Naive thymus-derived CD4-positive, alpha-beta T cell (primary cell): ENCODE measurements at regions not wholly inside any gene's neighbourhood (a gene's known extent, or its start where the extent isn't known, plus 50 kb on each side); places are given as distances from the start of the nearest gene placed in this dataset.
"Not testable (repeated sequence)": the region's sequence is repeated elsewhere in the genome, so short reads cannot be mapped to it uniquely, and the experiment has no call there.

Experiments
- ATAC-seq: fragments of 150-1000 bp; cut with Tn5 transposase; 2 replicates; pipeline ENCODE4 v1.10.0; 2021; ENCODE audit warnings: mild to moderate bottlenecking, moderate library complexity
- CTCF ChIA-PET: fragments of 350-600 bp; sonication (Branson Sonifier 250); formaldehyde crosslinking; loops from one replicate; lab custom pipeline; 2021; ENCODE audit warnings: antibody characterized with exemption; lab: Charles Lee
- POLR2A ChIA-PET: fragments of 350-600 bp; sonication (Branson Sonifier 250); formaldehyde crosslinking; loops from one replicate; lab custom pipeline; 2021; ENCODE audit warnings: antibody characterized with exemption, inconsistent platforms; lab: Charles Lee
- DNase-seq, 9 donors: peaks; one replicate each; pipeline versions ENCODE4 v3.0.0 to v3.0.0-alpha.2; 2020 to 2022; ENCODE audit warnings: mixed read lengths in 1 of 9
- H3K27ac ChIP-seq: one replicate; pipeline ENCODE4 v1.7.0; 2013; ENCODE audit warnings: mild to moderate bottlenecking, low read depth, low read length, moderate library complexity
- H3K27me3 ChIP-seq, 2 donors: one replicate each; pipeline ENCODE4 v1.7.0; 2013; ENCODE audit warnings: low read length in 2 of 2, mild to moderate bottlenecking in 2 of 2, moderate library complexity in 2 of 2; ENCODE audit not compliant: control insufficient read depth in 2 of 2, insufficient read depth in 2 of 2
- H3K36me3 ChIP-seq, 3 experiments: 1 replicate in 2 of 3; 2 replicates in 1 of 3; pipeline ENCODE4 v1.7.0; 2013; ENCODE audit warnings: low read length in 3 of 3, mild to moderate bottlenecking in 3 of 3, moderate library complexity in 1 of 3; ENCODE audit not compliant: insufficient read depth in 3 of 3, control insufficient read depth in 2 of 3
- H3K4me1 ChIP-seq, 2 donors: one replicate each; pipeline ENCODE4 v1.7.0; 2013; ENCODE audit warnings: low read length in 2 of 2, mild to moderate bottlenecking in 2 of 2, moderate library complexity in 1 of 2; ENCODE audit not compliant: control insufficient read depth in 2 of 2, insufficient read depth in 2 of 2
- H3K4me3 ChIP-seq: 2 replicates; pipeline ENCODE4 v1.7.0; 2013; ENCODE audit warnings: mild to moderate bottlenecking, low read length
- H3K9me3 ChIP-seq, 3 experiments: 1 replicate in 2 of 3; 2 replicates in 1 of 3; pipeline ENCODE4 v1.7.0; 2013; ENCODE audit warnings: low read length in 3 of 3; ENCODE audit not compliant: control insufficient read depth in 2 of 3
- H3K27ac Mint-ChIP-seq, 9 donors: one replicate each; pipeline ENCODE4 v1.8.0; 2020 to 2022; ENCODE audit warnings: mixed read lengths in 9 of 9, mild to moderate bottlenecking in 8 of 9, moderate library complexity in 5 of 9, inconsistent platforms in 2 of 9
- H3K27me3 Mint-ChIP-seq, 5 donors: one replicate each; pipeline ENCODE4 v1.8.0; 2021 to 2022; ENCODE audit warnings: mixed read lengths in 5 of 5, mild to moderate bottlenecking in 1 of 5
- H3K36me3 Mint-ChIP-seq, 5 donors: one replicate each; pipeline ENCODE4 v1.8.0; 2020 to 2022; ENCODE audit warnings: mixed read lengths in 5 of 5, mild to moderate bottlenecking in 3 of 5, inconsistent platforms in 1 of 5
- H3K4me1 Mint-ChIP-seq, 7 donors: one replicate each; pipeline ENCODE4 v1.8.0; 2020 to 2022; ENCODE audit warnings: mixed read lengths in 7 of 7, mild to moderate bottlenecking in 3 of 7, inconsistent platforms in 1 of 7
- H3K4me3 Mint-ChIP-seq, 10 donors: one replicate each; pipeline ENCODE4 v1.8.0; 2020 to 2022; ENCODE audit warnings: mild to moderate bottlenecking in 10 of 10, mixed read lengths in 10 of 10, moderate library complexity in 6 of 10, inconsistent platforms in 2 of 10
- H3K9me3 Mint-ChIP-seq, 11 donors: one replicate each; pipeline ENCODE4 v1.8.0; 2020 to 2022; ENCODE audit warnings: mixed read lengths in 11 of 11, mild to moderate bottlenecking in 4 of 11, inconsistent platforms in 1 of 11, moderate library complexity in 1 of 11
- intact Hi-C, 2 donors: fragments of 100-400 bp; cut with micrococcal nuclease; formaldehyde crosslinking; loops; one replicate each; pipeline ENCODE4 v1.15.1; 2023

GRCh38 chr13:56763333-56763732, 377.4 kb upstream of the PRR20A start:
- DNase-seq, H3K27me3 ChIP-seq, H3K4me1 Mint-ChIP-seq, H3K36me3 ChIP-seq, H3K27me3 Mint-ChIP-seq, H3K4me1 ChIP-seq, H3K27ac ChIP-seq, H3K4me3 ChIP-seq, ATAC-seq, intact Hi-C loops, H3K36me3 Mint-ChIP-seq, CTCF ChIA-PET, H3K9me3 ChIP-seq, H3K4me3 Mint-ChIP-seq, POLR2A ChIA-PET, H3K27ac Mint-ChIP-seq: not testable (repeated sequence)
- peaks cover 6 to 58% (median 19%) of the 10 kb centered on the region in 11 donors for H3K9me3 Mint-ChIP-seq

- Mint-ChIP-seq H3K4me1 (no peaks in the 10 kb centered on the region), H3K27ac (no peak overlapping the region), H3K4me3 (no peak overlapping the region), H3K27me3 (no peaks in the 10 kb centered on the region), H3K9me3 (peaks cover 0 to 40% (median 9%) of the 10 kb centered on the region in 11 donors), H3K36me3 (no peaks in the 10 kb centered on the region)
- Histone ChIP-seq H3K4me3 (no peak overlapping the region), H3K9me3 (no peaks in the 10 kb centered on the region), H3K27me3 (no peaks in the 10 kb centered on the region), H3K36me3 (no peaks in the 10 kb centered on the region), H3K4me1 (no peaks in the 10 kb centered on the region), H3K27ac (no peak overlapping the region)
- DNase-seq (no peak), ATAC-seq (no peak)
- ChIA-PET CTCF (no interaction called here), POLR2A (no interaction called here)
- intact Hi-C loops, result no loop called here
Measured at GRCh38 chr13:56773148-56773547, 367.6 kb upstream of the PRR20A start.

GRCh38 chr13:56789527-56789926, 351.2 kb upstream of the PRR20A start:
- ATAC-seq (no peak), DNase-seq (no peak)
- H3K4me3 Mint-ChIP-seq, result no peak overlapping the region
- ChIA-PET CTCF (no interaction called here), POLR2A (no interaction called here)
- intact Hi-C loops, result no loop called here
- Histone ChIP-seq H3K4me1 (no peaks in the 10 kb centered on the region), H3K36me3 (no peaks in the 10 kb centered on the region), H3K4me3 (no peak overlapping the region), H3K27me3 (no peaks in the 10 kb centered on the region), H3K9me3 (no peaks in the 10 kb centered on the region), H3K27ac (no peak overlapping the region)
- peaks cover 0 to 7% (median 4%) of the 10 kb centered on the region in 11 donors for H3K9me3 Mint-ChIP-seq
- no peaks in the 10 kb centered on the region for H3K27me3 Mint-ChIP-seq
- H3K4me1 Mint-ChIP-seq, result no peaks in the 10 kb centered on the region
- H3K27ac Mint-ChIP-seq, result no peak overlapping the region
- no peaks in the 10 kb centered on the region for H3K36me3 Mint-ChIP-seq

GRCh38 chr13:56837161-56837560, 303.6 kb upstream of the PRR20A start:
- Mint-ChIP-seq H3K4me1 (no peaks in the 10 kb centered on the region), H3K4me3 (no peak overlapping the region), H3K9me3 (peaks cover 0 to 23% (median 6%) of the 10 kb centered on the region in 11 donors), H3K27ac (no peak overlapping the region), H3K36me3 (peaks cover 0 to 4% (median 0%) of the 10 kb centered on the region in 5 donors), H3K27me3 (no peaks in the 10 kb centered on the region)
- ChIA-PET CTCF (no interaction called here), POLR2A (no interaction called here)
- H3K27ac ChIP-seq, result no peak overlapping the region
- no peak overlapping the region for H3K4me3 ChIP-seq
- intact Hi-C loops, result no loop called here
- no peak for DNase-seq
- H3K9me3 ChIP-seq, result no peaks in the 10 kb centered on the region
- no peaks in the 10 kb centered on the region for H3K36me3 ChIP-seq
- ATAC-seq, result no peak
- no peaks in the 10 kb centered on the region for H3K4me1 ChIP-seq
- no peaks in the 10 kb centered on the region for H3K27me3 ChIP-seq

GRCh38 chr13:56850852-56851251, 289.9 kb upstream of the PRR20A start:
- intact Hi-C loops, result no loop called here

GRCh38 chr13:56861476-56861875, 279.2 kb upstream of the PRR20A start:
- Histone ChIP-seq H3K9me3 (no peaks in the 10 kb centered on the region), H3K4me1 (no peaks in the 10 kb centered on the region), H3K36me3 (no peaks in the 10 kb centered on the region), H3K27me3 (no peaks in the 10 kb centered on the region), H3K4me3 (no peak overlapping the region), H3K27ac (no peak overlapping the region)
- intact Hi-C loops, result no loop called here
- H3K4me1 Mint-ChIP-seq, result no peaks in the 10 kb centered on the region
- no peak overlapping the region for H3K27ac Mint-ChIP-seq
- POLR2A ChIA-PET, result no interaction called here
- peaks cover 0 to 19% (median 9%) of the 10 kb centered on the region in 11 donors for H3K9me3 Mint-ChIP-seq
- H3K4me3 Mint-ChIP-seq, result no peak overlapping the region
- H3K27me3 Mint-ChIP-seq, result no peaks in the 10 kb centered on the region
- CTCF ChIA-PET, result no interaction called here
- ATAC-seq (no peak), DNase-seq (no peak)
- no peaks in the 10 kb centered on the region for H3K36me3 Mint-ChIP-seq

More at GRCh38 chr13:56850852-56851251, 289.9 kb upstream of the PRR20A start:
- Mint-ChIP-seq H3K27ac (no peak overlapping the region), H3K36me3 (no peaks in the 10 kb centered on the region), H3K4me3 (no peak overlapping the region), H3K9me3 (peaks cover 0 to 42% (median 9%) of the 10 kb centered on the region in 11 donors), H3K4me1 (no peaks in the 10 kb centered on the region), H3K27me3 (no peaks in the 10 kb centered on the region)
- Histone ChIP-seq H3K36me3 (no peaks in the 10 kb centered on the region), H3K27me3 (no peaks in the 10 kb centered on the region), H3K27ac (no peak overlapping the region), H3K4me3 (no peak overlapping the region), H3K9me3 (no peaks in the 10 kb centered on the region), H3K4me1 (no peaks in the 10 kb centered on the region)
- DNase-seq, result no peak
- no peak for ATAC-seq
- POLR2A ChIA-PET, result no interaction called here
- CTCF ChIA-PET, result no interaction called here

- CTCF ChIA-PET, result no interaction called here
- Mint-ChIP-seq H3K27ac (no peak overlapping the region), H3K4me3 (no peak overlapping the region), H3K4me1 (no peaks in the 10 kb centered on the region), H3K36me3 (no peaks in the 10 kb centered on the region), H3K27me3 (no peaks in the 10 kb centered on the region), H3K9me3 (peaks cover 0 to 23% (median 5%) of the 10 kb centered on the region in 11 donors)
- no peaks in the 10 kb centered on the region for H3K27me3 ChIP-seq
- no peak overlapping the region for H3K4me3 ChIP-seq
- ATAC-seq (no peak), DNase-seq (no peak)
- intact Hi-C loops, result no loop called here
- H3K4me1 ChIP-seq, result no peaks in the 10 kb centered on the region
- POLR2A ChIA-PET, result no interaction called here
- H3K36me3 ChIP-seq, result no peaks in the 10 kb centered on the region
- no peaks in the 10 kb centered on the region for H3K9me3 ChIP-seq
- H3K27ac ChIP-seq, result no peak overlapping the region
Measured at GRCh38 chr13:56864451-56864850, 276.3 kb upstream of the PRR20A start.
